GM23248 (cell line): ENCODE measurements at regions not wholly inside any gene's neighbourhood (a gene's known extent, or its start where the extent isn't known, plus 50 kb on each side); places are given as distances from the start of the nearest gene placed in this dataset.

Experiments used
- EZH2 ChIP-seq: fragments of 200-600 bp; sonication (generic); IDR thresholded peaks from 2 replicates; pipeline ENCODE4 v1.6.1; 2018; ENCODE audit warnings: antibody characterized with exemption, mild to moderate bottlenecking; ENCODE audit not compliant: insufficient read depth, poor library complexity, severe bottlenecking
- EZH2phosphoT487 ChIP-seq: fragments of 200-600 bp; sonication (generic); IDR thresholded peaks from 2 replicates; pipeline ENCODE4 v1.6.1; 2018; ENCODE audit warnings: antibody characterized with exemption, moderate library complexity, mild to moderate bottlenecking, low read depth; ENCODE audit not compliant: insufficient read depth

GRCh38 chr11:110973401-110973980, 261.3 kb upstream of the ARHGAP20 start:
- TF ChIP-seq EZH2 (no peak), EZH2phosphoT487 (no peak)
